Mesenchymal stem cell (in vitro differentiated cells and primary cell): ENCODE measurements at regions not wholly inside any gene's neighbourhood (a gene's known extent, or its start where the extent isn't known, plus 50 kb on each side); places are given as distances from the start of the nearest gene placed in this dataset.

Experiments used
- DNase-seq: peaks from one replicate; pipeline ENCODE4 v3.0.0-alpha.2; 2013
- H2AFZ ChIP-seq: one replicate; pipeline ENCODE4 v1.6.1; 2013; ENCODE audit warnings: low read depth, mild to moderate bottlenecking, control low read depth, inconsistent platforms, low read length, moderate library complexity
- H2AK5ac ChIP-seq: 2 replicates; pipeline ENCODE4 v1.6.1; 2013; ENCODE audit warnings: low read length, moderate library complexity, mild to moderate bottlenecking, inconsistent platforms; ENCODE audit not compliant: severe bottlenecking
- H2BK120ac ChIP-seq: one replicate; pipeline ENCODE4 v1.6.1; 2013; ENCODE audit warnings: low read depth, mild to moderate bottlenecking, inconsistent platforms, low read length, moderate library complexity
- H2BK12ac ChIP-seq, 2 experiments: one replicate each; pipeline ENCODE4 v1.6.1; 2013; ENCODE audit warnings: inconsistent platforms in 2 of 2, low read length in 2 of 2, mild to moderate bottlenecking in 2 of 2, moderate library complexity in 2 of 2, control low read depth in 1 of 2
- H2BK15ac ChIP-seq: one replicate; pipeline ENCODE4 v1.6.1; 2013; ENCODE audit warnings: mild to moderate bottlenecking, low read depth, inconsistent platforms; ENCODE audit not compliant: poor library complexity, severe bottlenecking
- H2BK5ac ChIP-seq: 2 replicates; pipeline ENCODE4 v1.6.1; 2013; ENCODE audit warnings: low read depth, mild to moderate bottlenecking, low read length, control low read depth, inconsistent platforms; ENCODE audit not compliant: poor library complexity, severe bottlenecking
- H3K14ac ChIP-seq, 2 experiments: one replicate each; pipeline ENCODE4 v1.6.1; 2013; ENCODE audit warnings: inconsistent platforms in 2 of 2, low read length in 2 of 2, control low read depth in 1 of 2, mild to moderate bottlenecking in 1 of 2, moderate library complexity in 1 of 2
- H3K18ac ChIP-seq, 2 experiments: one replicate each; pipeline ENCODE4 v1.6.1; 2013; ENCODE audit warnings: inconsistent platforms in 2 of 2, low read length in 2 of 2, control low read depth in 1 of 2, low read depth in 1 of 2, mild to moderate bottlenecking in 1 of 2
- H3K23ac ChIP-seq, 2 experiments: one replicate each; pipeline ENCODE4 v1.6.1; 2013; ENCODE audit warnings: inconsistent platforms in 2 of 2, low read length in 2 of 2, mild to moderate bottlenecking in 2 of 2, moderate library complexity in 2 of 2, control low read depth in 1 of 2
- H3K27ac ChIP-seq: 2 replicates; pipeline ENCODE4 v1.5.1; 2013; ENCODE audit warnings: mild to moderate bottlenecking, moderate library complexity, low read length, control low read depth, inconsistent platforms; ENCODE audit not compliant: poor library complexity, severe bottlenecking
- H3K27me3 ChIP-seq, 2 experiments: 2 replicates each; pipeline versions ENCODE4 v1.6.1 to v1.7.0; 2013; ENCODE audit warnings: low read length in 2 of 2, mild to moderate bottlenecking in 2 of 2, moderate library complexity in 2 of 2, control low read depth in 1 of 2, inconsistent platforms in 1 of 2; ENCODE audit not compliant: control insufficient read depth in 1 of 2, insufficient read depth in 1 of 2
- H3K36me3 ChIP-seq, 2 experiments: 2 replicates each; pipeline versions ENCODE4 v1.6.1 to v1.7.0; 2013; ENCODE audit warnings: low read length in 2 of 2, control low read depth in 1 of 2, inconsistent platforms in 1 of 2, low read depth in 1 of 2, mild to moderate bottlenecking in 1 of 2; ENCODE audit not compliant: insufficient read depth in 2 of 2, control insufficient read depth in 1 of 2
- H3K4ac ChIP-seq, 2 experiments: one replicate each; pipeline ENCODE4 v1.6.1; 2013; ENCODE audit warnings: inconsistent platforms in 2 of 2, low read length in 2 of 2, mild to moderate bottlenecking in 2 of 2, moderate library complexity in 2 of 2, control low read depth in 1 of 2, low read depth in 1 of 2
- H3K4me1 ChIP-seq: 2 replicates; pipeline ENCODE4 v1.6.1; 2013; ENCODE audit warnings: low read depth, low read length, control low read depth; ENCODE audit not compliant: control insufficient read depth, insufficient read depth
- H3K4me2 ChIP-seq: 2 replicates; pipeline ENCODE4 v1.6.1; 2013; ENCODE audit warnings: low read length, mild to moderate bottlenecking, inconsistent platforms; ENCODE audit not compliant: poor library complexity, severe bottlenecking
- H3K4me3 ChIP-seq, 2 experiments: 2 replicates each; pipeline versions ENCODE4 v1.5.1 to v1.7.0; 2013; ENCODE audit warnings: low read length in 2 of 2, mild to moderate bottlenecking in 2 of 2, control low read depth in 1 of 2, low read depth in 1 of 2; ENCODE audit not compliant: insufficient read depth in 1 of 2
- H3K79me1 ChIP-seq: replicated peaks from 2 replicates; pipeline ENCODE4 v1.6.1; 2013; ENCODE audit warnings: mild to moderate bottlenecking, control low read depth, low read length, inconsistent platforms; ENCODE audit not compliant: poor library complexity, severe bottlenecking
- H3K9ac ChIP-seq: 2 replicates; pipeline ENCODE4 v1.7.0; 2013; ENCODE audit warnings: mild to moderate bottlenecking, low read length, moderate library complexity
- H3K9me3 ChIP-seq: 2 replicates; pipeline ENCODE4 v1.7.0; 2013; ENCODE audit warnings: mild to moderate bottlenecking, low read length; ENCODE audit not compliant: control insufficient read depth
- H4K8ac ChIP-seq: one replicate; pipeline ENCODE4 v1.6.1; 2013; ENCODE audit warnings: inconsistent platforms, mild to moderate bottlenecking, low read length, moderate library complexity
- H4K91ac ChIP-seq: one replicate; pipeline ENCODE4 v1.6.1; 2013; ENCODE audit warnings: mild to moderate bottlenecking, low read length, inconsistent platforms
- WGBS: methylation state at CpG from one replicate; pipeline ENCODE4 v1.1.7; 2013; ENCODE audit warnings: mixed read lengths; 5-methylcytosine and 5-hydroxymethylcytosine counted together

DNA sequence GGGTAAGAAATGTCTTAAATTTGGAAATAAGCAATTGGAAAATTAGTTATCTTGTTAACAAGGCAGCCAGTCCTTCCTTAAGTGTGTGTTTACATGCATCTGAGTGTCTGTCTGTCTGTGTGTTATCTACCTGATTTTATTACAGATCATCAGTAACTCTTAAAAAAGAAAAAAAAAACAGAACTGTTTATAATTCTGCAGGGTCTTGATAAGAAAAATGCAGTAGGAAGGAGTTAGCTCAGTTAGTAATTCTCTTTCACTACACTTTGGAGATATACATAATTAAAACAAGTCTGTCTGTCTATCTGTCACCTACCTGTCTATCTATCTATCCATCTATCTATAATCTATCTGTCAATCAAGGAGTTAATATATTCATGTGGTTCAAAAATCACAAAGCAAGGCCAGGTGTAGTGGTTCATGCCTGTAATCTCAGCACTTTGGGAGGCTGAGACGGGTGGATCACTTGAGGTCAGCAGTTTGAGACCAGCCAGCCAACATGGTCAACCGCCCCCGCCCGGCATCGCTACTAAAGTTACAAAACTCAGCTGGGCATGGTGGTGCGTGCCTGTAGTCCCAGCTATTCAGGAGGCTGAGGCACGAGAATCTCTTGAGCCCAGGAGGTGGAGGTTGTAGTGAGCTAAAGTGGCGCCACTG, 135.5 kb upstream of the SGO1 start:
- H3K36me3 ChIP-seq, result no peaks in the 10 kb centered on the region
- H2BK15ac ChIP-seq, result no peak overlapping the region
- no peak overlapping the region for H3K9ac ChIP-seq
- no peak overlapping the region for H3K14ac ChIP-seq
- H3K79me1 ChIP-seq, result no peaks in the 10 kb centered on the region
- H2AK5ac ChIP-seq, result no peak overlapping the region
- H4K8ac ChIP-seq, result no peak overlapping the region
- no peak overlapping the region for H3K4me2 ChIP-seq
- no peak overlapping the region for H2BK12ac ChIP-seq
- H4K91ac ChIP-seq, result no peak overlapping the region
- H3K4me3 ChIP-seq, result no peak overlapping the region
- DNase-seq, result no peak
- H3K4me1 ChIP-seq, result no peaks in the 10 kb centered on the region
- H2AFZ ChIP-seq, result no peak overlapping the region
- H3K4ac ChIP-seq, result no peak overlapping the region
- H3K18ac ChIP-seq, result no peak overlapping the region
- no peak overlapping the region for H2BK120ac ChIP-seq
- WGBS, result 95% methylated on average over 8 of the region's 8 CpGs
- no peak overlapping the region for H2BK5ac ChIP-seq
- no peaks in the 10 kb centered on the region for H3K9me3 ChIP-seq
- H3K27me3 ChIP-seq, result no peaks in the 10 kb centered on the region
- H3K23ac ChIP-seq, result no peak overlapping the region
- H3K27ac ChIP-seq, result no peak overlapping the region

DNA sequence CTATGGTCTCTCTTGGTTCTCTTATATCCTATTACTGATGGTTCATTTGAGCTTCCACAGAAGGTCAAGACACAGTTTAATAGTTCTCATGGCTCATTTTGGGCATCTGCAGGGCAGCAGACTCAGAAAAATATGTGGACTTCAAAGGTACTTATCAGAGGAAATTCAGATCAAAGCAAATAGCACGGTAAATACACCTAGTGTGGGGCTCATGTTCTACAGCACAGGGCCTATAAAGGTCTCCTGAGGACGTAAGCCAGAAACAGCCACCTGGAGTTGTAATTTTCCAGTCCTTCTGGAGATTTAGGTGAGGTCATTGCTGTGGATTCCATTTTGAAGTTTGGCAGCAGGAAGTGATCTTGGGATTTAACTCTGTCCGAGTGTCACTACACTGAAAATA, 134.5 kb upstream of the SGO1 start:
- Histone ChIP-seq H2BK12ac (no peak overlapping the region), H3K14ac (no peak overlapping the region), H2AK5ac (no peak overlapping the region), H4K8ac (no peak overlapping the region), H3K79me1 (no peaks in the 10 kb centered on the region), H3K4me3 (no peak overlapping the region), H3K9me3 (no peaks in the 10 kb centered on the region), H3K4ac (no peak overlapping the region), H3K4me2 (no peak overlapping the region), H3K27me3 (no peaks in the 10 kb centered on the region), H4K91ac (no peak overlapping the region), H3K23ac (no peak overlapping the region), H3K36me3 (no peaks in the 10 kb centered on the region), H3K4me1 (no peaks in the 10 kb centered on the region), H3K27ac (no peak overlapping the region), H3K9ac (no peak overlapping the region), H2BK5ac (no peak overlapping the region), H2AFZ (no peak overlapping the region), H3K18ac (no peak overlapping the region), H2BK120ac (no peak overlapping the region), H2BK15ac (no peak overlapping the region)
- no peak for DNase-seq
- 33% methylated on average over 3 of the region's 3 CpGs for WGBS

DNA sequence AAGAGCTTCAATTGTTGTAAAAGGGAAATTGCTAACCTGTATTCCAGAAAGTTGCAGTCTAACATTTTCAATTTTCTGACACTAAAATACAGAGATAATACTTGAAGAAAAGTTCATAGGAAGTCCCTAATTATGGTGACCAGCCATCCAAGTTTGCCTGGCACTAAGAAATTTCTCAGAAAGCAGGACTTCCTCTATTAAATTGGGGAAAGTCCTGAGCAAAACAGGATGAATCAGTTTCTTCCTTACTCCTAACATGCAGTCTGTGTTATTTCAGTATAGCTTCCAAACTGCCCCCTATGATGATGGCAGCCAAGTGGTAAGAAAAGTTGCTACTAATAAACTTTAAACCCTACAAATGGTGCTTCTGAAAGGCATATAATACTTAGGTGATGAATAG, 133.5 kb upstream of the SGO1 start:
- Histone ChIP-seq H2BK120ac (no peak overlapping the region), H3K27me3 (no peaks in the 10 kb centered on the region), H2AK5ac (no peak overlapping the region), H2AFZ (no peak overlapping the region), H3K27ac (no peak overlapping the region), H3K23ac (no peak overlapping the region), H3K4me1 (no peaks in the 10 kb centered on the region), H3K79me1 (no peaks in the 10 kb centered on the region), H3K9ac (no peak overlapping the region), H3K4ac (no peak overlapping the region), H3K36me3 (no peaks in the 10 kb centered on the region), H3K4me2 (no peak overlapping the region), H2BK12ac (no peak overlapping the region), H4K8ac (no peak overlapping the region), H3K14ac (no peak overlapping the region), H3K9me3 (no peaks in the 10 kb centered on the region), H2BK15ac (no peak overlapping the region), H3K4me3 (no peak overlapping the region), H4K91ac (no peak overlapping the region), H3K18ac (no peak overlapping the region), H2BK5ac (no peak overlapping the region)
- no peak for DNase-seq

DNA sequence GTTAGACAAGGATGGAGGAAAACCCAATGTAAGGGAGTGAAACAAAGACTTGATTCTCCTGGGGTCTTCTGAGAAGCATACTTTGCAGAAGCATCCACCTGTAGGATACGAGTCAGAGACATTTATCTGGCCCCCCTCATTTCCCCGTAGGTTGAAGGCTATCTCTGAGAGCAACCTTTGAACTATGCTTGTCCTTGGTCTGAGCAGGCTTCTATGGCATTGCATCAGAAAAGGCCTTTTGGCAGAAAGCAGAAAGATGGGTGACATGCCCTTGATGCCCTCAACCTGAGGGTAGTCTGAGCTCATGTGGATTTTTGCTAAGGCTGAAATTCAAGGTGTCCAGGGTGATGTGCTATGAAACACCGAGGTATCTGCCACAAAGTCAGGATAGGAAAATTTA, 131.6 kb upstream of the SGO1 start:
- no peak overlapping the region for H3K14ac ChIP-seq
- no peak overlapping the region for H2BK5ac ChIP-seq
- H3K18ac ChIP-seq, result no peak overlapping the region
- no peak overlapping the region for H2BK15ac ChIP-seq
- no peak overlapping the region for H3K4me2 ChIP-seq
- no peak overlapping the region for H3K4me3 ChIP-seq
- no peaks in the 10 kb centered on the region for H3K4me1 ChIP-seq
- H3K4ac ChIP-seq, result no peak overlapping the region
- H3K9me3 ChIP-seq, result no peaks in the 10 kb centered on the region
- H2AFZ ChIP-seq, result no peak overlapping the region
- H2AK5ac ChIP-seq, result no peak overlapping the region
- no peak for DNase-seq
- no peaks in the 10 kb centered on the region for H3K36me3 ChIP-seq
- 78% methylated on average over 2 of the region's 3 CpGs for WGBS
- H3K9ac ChIP-seq, result no peak overlapping the region
- H2BK120ac ChIP-seq, result no peak overlapping the region
- no peak overlapping the region for H3K23ac ChIP-seq
- H3K27ac ChIP-seq, result no peak overlapping the region
- H3K79me1 ChIP-seq, result no peaks in the 10 kb centered on the region
- no peak overlapping the region for H2BK12ac ChIP-seq
- no peak overlapping the region for H4K91ac ChIP-seq
- H4K8ac ChIP-seq, result no peak overlapping the region
- H3K27me3 ChIP-seq, result no peaks in the 10 kb centered on the region
